Heart left ventricle (tissue), 13 donors: ENCODE measurements at regions not wholly inside any gene's neighbourhood (a gene's known extent, or its start where the extent isn't known, plus 50 kb on each side); places are given as distances from the start of the nearest gene placed in this dataset.

Experiments used
- CTCF ChIP-seq, 12 donors: fragments of 200-600 bp; sonication (generic) in 4 of 12; IDR thresholded peaks; one replicate each; pipeline versions ENCODE4 v1.5.0 to v1.8.0; 2018 to 2022; ENCODE audit warnings: antibody characterized with exemption in 12 of 12, mild to moderate bottlenecking in 5 of 12
- POLR2A ChIP-seq, 2 donors: fragments of 450-650 bp; IDR thresholded peaks; one replicate each; pipeline ENCODE4 v1.6.1; 2017; ENCODE audit warnings: antibody characterized with exemption in 2 of 2, mild to moderate bottlenecking in 2 of 2, moderate library complexity in 2 of 2
- donor health status: ischemic (EF 13 %, LVEDD 7.1; RV severe dilation, severe dysfunction).
- donor health status: DM: no; HTN: yes; CAD: no.
- donor health status: DM: no; HTN: no; CAD: no.
- donor health status: ischemic (EF 25% LVEDD 6.9; RV normal size, moderate dysfunction).
- donor health status: ischemic (EF 25% LVEDD 5.7; RV mildly dilated, moderate dysfunction).
- donor health status: ischemic (EF 35%, LVEDD 5.7; RV mildly dilated, moderate dysfunction).
- donor health status: nonischemic (EF 11% LVEDD 7.7; RV severe dilation, severe dysfunction).
- donor health status: DM: yes; HTN: yes; CAD: no.
- donor health status: PGD.
- donor health status: ischemic (EF 29% LVEDD 5.4; RV normal size, mild dysfunction).
- donor health status: nonischemic (EF 23%, LVEDD 6.1; RV moderate dilation, normal function).

GRCh38 chr14:100421756-100422470 is 98.8 kb downstream of the SLC25A47 start:
- TF ChIP-seq POLR2A (IDR thresholded peaks at IDR 0.05) (no peak), CTCF (IDR thresholded peaks at IDR 0.05) (no peak)
